ENCODE measurements at regions not wholly inside any gene's neighbourhood (a gene's known extent, or its start where the extent isn't known, plus 50 kb on each side); places are given as distances from the start of the nearest gene placed in this dataset.
"Not testable (repeated sequence)": the region's sequence is repeated elsewhere in the genome, so short reads cannot be mapped to it uniquely, and the experiment has no call there.

- DNase-seq (ENCODE audit: low read depth), result no peak
These were observed 912.1 kb downstream of the PLOD2 start for GRCh38 chr3:145248928-145249327.

GRCh38 chr3:145251311-145251710, 909.7 kb downstream of the PLOD2 start:
- no peak for DNase-seq (ENCODE audit: low read depth)

- DNase-seq (ENCODE audit: low read depth), result not testable (repeated sequence)
These were observed 903.0 kb downstream of the PLOD2 start for GRCh38 chr3:145257967-145258366.

GRCh38 chr3:145259166-145259880, 901.7 kb downstream of the PLOD2 start:
- no peak for DNase-seq (ENCODE audit: low read depth)

GRCh38 chr3:145263458-145263857, 897.5 kb downstream of the PLOD2 start:
- DNase-seq (ENCODE audit: low read depth), result not testable (repeated sequence)

GRCh38 chr3:145266368-145266767, 894.6 kb downstream of the PLOD2 start:
- no peak for DNase-seq (ENCODE audit: low read depth)

- DNase-seq (ENCODE audit: low read depth), result no peak
These were observed 891.9 kb downstream of the PLOD2 start for GRCh38 chr3:145269106-145269505.

GRCh38 chr3:145272684-145273083, 888.3 kb downstream of the PLOD2 start:
- DNase-seq (ENCODE audit: low read depth), result no peak

- no peak for DNase-seq (ENCODE audit: low read depth)
These were observed 878.5 kb downstream of the PLOD2 start for GRCh38 chr3:145282505-145282904.

- DNase-seq (ENCODE audit: low read depth), result no peak
These were observed 874.0 kb downstream of the PLOD2 start for GRCh38 chr3:145286937-145287336.

GRCh38 chr3:145290010-145290409, 871.0 kb downstream of the PLOD2 start:
- no peak for DNase-seq (ENCODE audit: low read depth)

GRCh38 chr3:145294572-145294971, 866.4 kb downstream of the PLOD2 start:
- no peak for DNase-seq (ENCODE audit: low read depth)

- no peak for DNase-seq (ENCODE audit: low read depth)
These were observed 853.7 kb downstream of the PLOD2 start for GRCh38 chr3:145307272-145307671.

- no peak for DNase-seq (ENCODE audit: low read depth)
These were observed 847.2 kb downstream of the PLOD2 start for GRCh38 chr3:145313751-145314150.

- DNase-seq (ENCODE audit: low read depth), result not testable (repeated sequence)
These were observed 844.7 kb downstream of the PLOD2 start for GRCh38 chr3:145316253-145316652.

- no peak for DNase-seq (ENCODE audit: low read depth)
These were observed 834.3 kb downstream of the PLOD2 start for GRCh38 chr3:145326666-145327065.

- DNase-seq (ENCODE audit: low read depth), result not testable (repeated sequence)
These were observed 827.6 kb downstream of the PLOD2 start for GRCh38 chr3:145333427-145333826.

GRCh38 chr3:145333931-145334330, 827.1 kb downstream of the PLOD2 start:
- no peak for DNase-seq (ENCODE audit: low read depth)

GRCh38 chr3:145355206-145355605, 805.8 kb downstream of the PLOD2 start:
- no peak for DNase-seq (ENCODE audit: low read depth)

GRCh38 chr3:145357453-145357852, 803.5 kb downstream of the PLOD2 start:
- DNase-seq (ENCODE audit: low read depth), result no peak

- DNase-seq (ENCODE audit: low read depth), result no peak
These were observed 801.9 kb downstream of the PLOD2 start for GRCh38 chr3:145359040-145359439.

- DNase-seq (ENCODE audit: low read depth), result no peak
These were observed 792.2 kb downstream of the PLOD2 start for GRCh38 chr3:145368748-145369147.

- DNase-seq (ENCODE audit: low read depth), result no peak
These were observed 790.1 kb downstream of the PLOD2 start for GRCh38 chr3:145370870-145371269.

GRCh38 chr3:145377301-145377700, 783.7 kb downstream of the PLOD2 start:
- DNase-seq (ENCODE audit: low read depth), result no peak
